HG02571 (cell line): ENCODE measurements at regions not wholly inside any gene's neighbourhood (a gene's known extent, or its start where the extent isn't known, plus 50 kb on each side); places are given as distances from the start of the nearest gene placed in this dataset.

Experiments
- ATAC-seq: cut with Tn5 transposase; IDR thresholded peaks from one replicate; pipeline ENCODE4 v1.9.1; 2021; ENCODE audit warnings: mild to moderate bottlenecking, moderate library complexity; ENCODE audit not compliant: unreplicated experiment

DNA sequence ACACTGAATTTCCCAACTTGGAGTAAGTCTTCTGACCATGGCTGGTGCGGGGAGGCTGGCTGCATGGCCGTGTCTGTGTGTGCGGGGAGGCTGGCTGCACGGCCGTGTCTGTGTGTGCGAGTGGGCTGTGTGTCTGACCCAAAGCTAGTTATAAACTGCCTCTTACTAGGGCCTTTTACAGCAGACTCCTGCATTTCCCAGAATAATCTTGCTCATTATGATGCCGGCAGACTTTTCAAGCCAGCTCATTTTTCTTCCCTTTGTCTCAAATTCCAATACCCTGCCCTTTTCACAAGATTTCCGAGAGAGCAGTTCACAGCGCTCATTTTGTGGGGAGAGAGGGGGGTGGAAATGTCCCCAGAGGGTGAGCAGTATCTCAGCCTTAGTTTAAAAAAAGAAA, 470.7 kb upstream of the BRINP1 start:
- no peak for ATAC-seq

DNA sequence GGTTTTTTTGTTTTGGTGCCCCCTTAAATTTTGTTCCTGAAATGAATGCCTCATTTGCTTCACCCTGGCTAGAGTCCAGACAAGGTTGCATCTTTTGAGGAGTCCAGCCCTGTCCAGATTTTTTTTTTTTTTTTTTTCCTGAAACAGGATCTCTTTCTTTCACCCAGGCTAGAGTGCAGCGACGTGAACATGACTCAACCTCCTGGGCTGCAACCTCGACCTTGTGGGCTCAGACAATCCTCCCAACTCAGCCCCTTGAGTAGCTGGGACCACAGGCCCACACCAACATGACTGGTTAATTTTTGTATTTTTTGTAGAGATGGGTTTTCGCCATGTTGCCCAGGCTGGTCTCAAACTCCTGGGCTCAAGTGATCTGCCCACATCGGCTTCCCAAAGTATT, 469.0 kb upstream of the BRINP1 start:
- ATAC-seq: no peak

DNA sequence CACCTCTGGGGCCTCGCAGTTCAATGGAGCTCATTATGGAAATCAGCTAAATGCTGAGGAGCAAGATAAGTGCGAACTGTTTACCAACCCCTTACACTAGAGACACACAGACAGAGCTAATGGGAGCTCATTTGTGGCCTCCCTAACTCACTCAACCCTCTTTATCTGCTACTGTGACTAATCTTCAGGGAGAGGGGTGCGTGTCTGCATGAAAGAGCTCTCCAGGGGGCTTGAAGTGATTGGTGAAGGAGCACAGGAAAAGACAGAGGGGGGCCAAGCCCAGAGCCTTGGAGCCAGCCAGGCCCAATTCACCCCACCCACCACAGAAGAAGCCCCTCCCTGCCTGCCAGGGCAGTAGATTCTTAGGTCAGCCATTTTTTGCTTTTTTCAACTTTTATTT, 466.8 kb upstream of the BRINP1 start:
- ATAC-seq: no peak

DNA sequence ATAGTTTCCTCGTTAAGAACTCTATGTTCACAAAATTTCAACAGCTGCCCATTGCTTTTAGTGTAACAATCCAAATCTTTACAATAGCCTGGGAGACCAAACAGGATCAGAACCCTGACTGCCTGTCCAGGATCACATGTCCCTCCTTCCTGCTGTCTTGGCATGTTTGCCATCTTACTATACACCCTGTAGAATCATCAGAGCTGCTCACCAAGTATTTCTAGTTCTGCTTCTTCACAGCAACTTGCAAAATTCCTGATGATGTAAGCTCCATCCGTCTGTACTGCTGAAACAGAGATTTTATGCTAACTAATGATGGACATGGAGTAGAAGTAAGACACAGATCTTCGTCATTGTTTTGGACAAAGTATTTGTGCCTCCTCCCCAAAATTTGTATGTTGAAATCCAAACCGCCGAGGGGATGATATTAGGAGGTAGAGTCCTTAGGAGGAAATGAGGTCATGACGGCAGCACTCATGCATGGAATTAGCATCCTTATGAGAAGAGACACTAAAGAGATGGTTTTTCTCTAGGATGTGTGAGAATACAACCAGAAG, 464.9 kb upstream of the BRINP1 start:
- ATAC-seq: no peak

DNA sequence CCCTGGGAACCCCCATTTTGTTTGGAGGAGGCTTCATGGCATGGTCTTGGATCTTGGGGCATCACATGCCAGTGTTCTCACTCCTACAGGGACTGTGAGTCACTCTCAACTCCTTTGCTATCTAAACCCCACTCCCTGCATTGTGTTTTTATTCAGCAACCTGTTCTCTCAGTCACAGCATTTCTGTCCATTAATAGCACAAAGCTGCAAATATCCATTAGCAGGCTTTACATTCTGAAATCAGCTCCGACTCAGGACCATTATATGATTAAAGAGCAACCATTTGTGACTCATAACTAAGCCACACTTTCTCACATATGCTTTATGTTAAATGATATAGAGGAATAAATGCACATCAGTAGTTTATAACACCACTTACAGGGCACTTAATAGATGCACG, 462.1 kb upstream of the BRINP1 start:
- ATAC-seq: no peak

DNA sequence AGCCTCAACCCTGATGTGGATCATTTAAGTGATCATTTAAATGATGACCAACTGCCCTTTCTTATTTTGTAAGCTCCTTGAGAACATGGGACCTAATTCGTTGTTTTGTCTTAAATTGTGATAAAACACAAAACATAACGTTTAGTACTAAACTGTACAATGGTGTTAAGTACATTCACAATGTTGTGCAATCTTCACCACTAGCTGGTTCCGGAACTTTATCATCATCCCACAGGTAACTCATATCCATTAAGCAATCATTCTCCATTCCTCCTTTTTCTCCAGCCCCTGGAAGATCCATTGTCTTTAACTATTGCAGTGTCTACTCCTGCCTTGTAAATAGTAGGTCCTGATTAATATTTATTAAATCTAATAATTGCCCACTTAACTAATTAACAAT, 460.5 kb upstream of the BRINP1 start:
- no peak for ATAC-seq

DNA sequence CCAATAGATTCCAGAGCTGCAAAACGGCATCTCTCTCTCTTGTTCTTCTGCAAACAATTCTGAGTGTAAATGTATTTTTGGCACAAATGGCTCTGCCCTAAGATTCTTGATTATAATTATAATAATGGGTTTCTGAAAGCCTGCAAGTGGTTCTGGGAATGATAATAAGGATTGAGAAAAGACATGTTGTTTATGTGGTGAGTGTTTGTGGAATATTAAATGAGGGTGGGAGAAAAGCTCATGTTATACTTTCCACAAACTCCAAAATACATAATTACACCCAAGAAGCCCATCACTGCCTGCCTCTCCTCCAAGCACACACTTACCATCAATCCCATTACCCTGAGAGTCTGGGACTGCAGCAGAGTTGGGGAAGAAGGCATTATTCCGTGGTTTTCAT, 460.0 kb upstream of the BRINP1 start:
- ATAC-seq: no peak

DNA sequence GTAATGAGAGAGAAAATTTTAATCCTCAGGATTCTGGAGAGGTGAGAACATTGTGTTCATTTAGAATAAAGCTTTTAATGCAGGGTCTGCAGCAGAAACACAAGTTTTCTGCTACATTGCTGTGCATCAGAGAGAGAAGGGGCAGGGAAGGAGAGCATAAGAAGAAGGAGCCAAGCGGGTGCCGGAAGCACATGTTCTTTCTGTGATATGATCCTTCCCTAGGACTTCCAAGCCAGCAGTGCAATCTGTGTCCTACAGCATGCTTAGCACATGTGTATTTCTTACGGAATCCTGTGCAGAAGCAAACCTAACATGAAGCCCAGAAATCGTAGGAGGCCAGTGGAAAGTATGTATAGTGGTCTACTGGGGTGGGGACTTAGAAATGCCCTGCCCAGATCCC, 458.3 kb upstream of the BRINP1 start:
- ATAC-seq: no peak

DNA sequence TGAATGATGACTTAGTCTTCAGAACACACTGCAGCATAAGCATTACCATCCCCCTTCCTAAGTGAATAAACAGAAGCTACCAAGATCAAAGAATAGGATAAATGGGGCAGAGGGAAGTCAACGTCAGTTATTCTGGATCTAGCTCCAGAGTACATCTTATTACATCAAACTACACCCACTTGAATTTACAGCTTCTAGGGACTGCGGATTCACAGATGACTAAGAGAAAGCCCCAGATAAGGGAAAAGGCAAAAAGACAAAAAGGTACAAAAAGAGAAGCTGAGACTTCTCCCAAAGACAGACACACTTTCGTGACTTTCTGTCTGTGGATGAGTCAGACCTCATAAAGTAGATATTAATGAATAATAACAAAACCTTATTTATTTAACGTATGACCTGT, 457.9 kb upstream of the BRINP1 start:
- ATAC-seq: no peak

DNA sequence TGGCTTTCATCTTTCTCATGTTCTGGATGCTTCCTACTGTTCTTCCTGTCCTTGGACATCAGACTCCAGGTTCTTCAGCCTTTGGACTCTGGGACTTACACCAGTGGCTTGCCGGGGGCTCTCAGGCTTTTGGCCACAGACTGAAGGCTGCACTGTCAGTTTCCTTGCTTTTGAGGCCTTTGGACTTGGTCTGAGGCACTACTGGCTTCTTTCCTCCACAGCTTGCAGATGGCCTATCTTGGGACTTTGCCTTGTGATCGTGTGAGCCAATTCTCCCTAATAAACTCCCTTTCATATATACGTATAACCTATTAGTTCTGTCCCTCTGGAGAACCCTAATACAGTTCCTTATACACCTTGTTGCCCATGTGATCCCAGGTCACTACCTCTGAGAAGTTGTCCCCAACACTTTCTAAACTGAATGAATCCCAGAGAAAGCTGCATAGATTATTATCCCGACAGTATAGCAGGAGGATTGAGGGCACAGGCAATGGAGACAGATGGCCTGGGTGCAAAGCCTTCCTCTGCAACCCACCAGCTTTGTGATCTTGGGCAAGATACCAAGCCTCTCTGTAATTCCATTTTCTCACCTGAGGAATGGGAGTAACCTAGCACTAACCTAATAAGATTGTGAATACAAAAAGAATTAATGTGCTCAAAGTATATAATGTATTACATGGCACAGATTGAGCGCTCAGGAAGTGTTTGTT, 449.6 kb upstream of the BRINP1 start:
- no peak for ATAC-seq

DNA sequence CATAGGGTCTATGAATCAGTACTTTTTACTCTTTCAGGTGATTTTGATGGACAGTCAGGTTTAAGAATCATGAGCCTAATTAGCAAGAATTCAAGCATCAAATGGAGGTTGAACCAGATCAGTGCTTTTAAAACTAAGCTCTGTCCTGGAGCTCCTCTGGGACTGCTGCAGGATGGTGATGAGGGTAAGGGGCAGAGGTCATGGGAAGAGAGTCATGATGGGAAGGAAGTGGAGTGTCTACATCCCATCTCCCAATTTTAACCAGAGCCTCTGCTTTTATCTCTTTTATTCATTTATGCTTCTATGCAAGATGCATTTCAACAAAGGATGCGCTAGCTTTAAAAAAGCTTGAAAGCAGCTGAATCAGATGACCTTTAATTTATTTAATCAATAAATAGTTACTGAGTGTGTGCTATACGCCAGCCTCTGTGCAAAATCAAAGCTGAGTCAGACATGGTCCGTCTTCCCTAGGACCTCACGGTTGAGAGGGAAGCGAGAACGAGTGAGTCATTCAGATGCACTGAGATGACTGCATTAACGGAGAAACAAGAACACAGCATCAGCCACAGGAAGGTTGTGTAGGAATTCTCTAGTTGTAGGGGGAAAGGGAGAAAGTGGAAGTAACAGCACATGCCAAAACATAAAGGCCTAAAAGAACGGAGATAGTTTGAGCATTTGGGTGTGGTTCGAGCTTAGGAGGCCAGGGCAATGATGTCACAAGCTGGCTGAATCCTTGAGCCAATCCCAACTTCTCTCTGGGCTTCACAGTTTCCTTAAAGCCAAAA, 441.6 kb upstream of the BRINP1 start:
- ATAC-seq: no peak

DNA sequence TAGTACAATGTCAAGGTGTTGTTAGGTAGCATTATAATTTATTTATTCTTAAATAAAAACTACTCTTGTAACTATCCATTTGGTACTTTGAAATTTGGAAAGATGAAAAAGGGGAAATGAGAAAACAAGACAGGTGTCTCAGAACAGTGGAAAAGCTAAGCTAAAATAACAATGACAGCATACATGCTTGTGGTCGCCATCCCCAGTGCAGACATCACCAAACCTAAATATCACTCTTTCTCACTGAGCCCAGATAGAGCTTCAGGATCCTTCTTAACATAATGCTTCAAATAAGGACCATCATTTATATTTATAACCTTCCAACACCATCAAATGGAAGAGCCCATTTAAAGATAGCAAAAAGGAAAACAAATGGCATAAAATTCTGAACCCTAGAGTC, 434.4 kb upstream of the BRINP1 start:
- no peak for ATAC-seq

DNA sequence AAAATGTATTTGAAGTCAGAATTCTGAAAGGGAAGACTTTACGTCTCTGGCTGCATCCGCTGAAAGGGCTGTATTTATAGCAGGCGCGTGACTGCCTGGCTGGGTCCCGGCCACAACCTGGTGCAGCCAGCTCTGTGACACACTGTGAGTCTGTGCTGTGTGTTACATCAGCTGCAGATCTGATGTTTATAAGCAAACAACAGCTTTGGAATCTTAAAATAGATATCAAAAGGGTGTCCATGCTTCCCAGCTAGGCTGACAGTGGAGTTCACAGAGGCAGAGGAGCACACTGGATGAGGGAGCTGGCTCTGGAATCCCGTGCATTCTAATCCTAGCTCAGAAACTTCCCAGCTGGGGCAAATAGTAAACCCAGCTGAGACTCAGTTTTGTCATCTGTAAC, 433.4 kb upstream of the BRINP1 start:
- no peak for ATAC-seq

DNA sequence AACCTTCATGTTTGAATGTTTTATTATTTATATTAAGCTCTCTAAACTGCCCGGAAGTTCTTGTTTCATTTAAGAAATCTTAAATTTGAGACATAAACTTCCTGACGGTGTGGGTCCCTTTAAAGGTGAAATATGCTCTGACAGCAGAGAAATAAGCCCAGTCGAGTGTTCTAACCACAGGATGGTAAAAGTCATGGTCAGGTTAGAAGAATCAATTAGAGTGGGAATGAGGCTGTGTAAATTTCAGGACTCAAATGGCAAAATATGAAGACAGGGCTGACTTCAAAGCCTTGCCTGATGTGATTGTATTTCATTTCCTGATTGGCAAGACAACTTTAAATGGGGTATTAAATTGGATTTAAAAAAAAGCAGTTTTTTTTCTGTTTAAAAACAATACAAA, 432.9 kb upstream of the BRINP1 start:
- no peak for ATAC-seq

DNA sequence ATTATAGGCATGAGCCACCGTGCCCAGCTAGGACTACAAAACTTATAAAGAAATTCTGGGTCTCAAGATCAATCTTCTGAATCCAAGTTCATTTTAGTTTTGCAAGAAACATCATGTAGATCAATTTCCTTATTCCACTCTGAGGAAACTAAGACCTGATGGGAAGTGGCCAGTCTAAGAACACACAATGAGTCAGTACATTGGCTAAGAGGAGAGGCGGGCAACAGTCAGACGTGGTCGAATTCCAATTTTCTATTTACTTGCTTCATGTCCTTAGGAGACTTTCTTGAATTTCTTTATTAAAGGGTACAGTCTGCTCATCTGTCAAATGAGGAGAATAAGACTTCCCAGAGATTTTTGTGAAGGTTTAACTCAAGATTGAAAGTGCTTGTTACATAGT, 432.1 kb upstream of the BRINP1 start:
- no peak for ATAC-seq

DNA sequence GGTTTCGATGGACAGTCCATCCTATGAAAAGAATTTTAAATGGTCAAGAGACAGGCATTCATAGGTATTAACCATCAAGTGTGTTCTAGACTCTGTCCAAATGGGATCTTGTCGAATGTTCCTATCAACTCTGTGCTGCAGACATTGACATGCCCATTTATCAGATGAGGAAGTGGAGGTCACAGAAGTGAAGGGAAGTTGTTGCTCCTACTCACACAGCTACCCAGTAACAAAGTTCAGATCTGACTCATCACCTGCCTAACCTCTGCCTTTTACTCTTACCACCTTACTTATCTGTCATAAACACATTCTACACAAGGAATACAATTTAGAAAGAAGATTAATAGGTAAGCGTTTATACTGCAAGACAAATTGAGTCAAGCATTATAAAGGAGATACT, 426.2 kb upstream of the BRINP1 start:
- ATAC-seq: no peak

DNA sequence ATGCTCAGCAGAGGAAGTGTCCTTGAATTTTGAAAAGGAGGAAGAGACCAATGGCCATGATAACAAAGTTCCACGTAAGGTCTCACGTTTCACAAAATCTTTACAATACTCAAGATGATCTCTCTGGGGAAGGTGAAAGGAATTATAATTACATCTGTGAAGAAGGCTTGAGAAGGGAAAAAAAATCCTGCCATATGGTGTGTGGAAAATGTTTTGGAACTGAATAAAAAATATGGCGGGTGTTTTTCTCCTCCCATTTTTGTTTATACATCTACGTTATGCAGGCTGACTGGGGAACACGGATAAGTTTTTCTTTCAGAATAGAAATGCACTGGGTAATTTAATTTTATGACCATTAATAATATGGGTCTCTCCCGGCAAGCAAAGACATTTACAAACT, 425.6 kb upstream of the BRINP1 start:
- no peak for ATAC-seq

DNA sequence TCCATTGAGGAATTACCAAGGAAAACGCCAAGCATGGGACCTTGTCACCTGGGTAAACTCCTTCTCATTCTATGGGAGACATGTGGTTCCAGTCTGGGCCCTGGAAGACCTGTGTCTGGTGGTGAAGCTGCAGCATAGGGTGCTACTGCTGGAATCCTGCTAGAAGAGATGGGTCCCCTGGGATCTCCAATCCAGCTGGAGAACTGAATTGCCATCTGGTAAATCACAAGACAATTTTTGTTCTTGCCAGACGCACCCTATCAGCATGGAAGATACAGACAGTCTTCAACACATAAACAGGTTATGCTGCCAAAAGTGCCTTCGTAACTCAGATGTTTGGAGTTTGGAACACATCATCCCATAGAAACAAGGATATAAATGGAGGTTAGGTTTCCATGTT, 424.0 kb upstream of the BRINP1 start:
- ATAC-seq: no peak

DNA sequence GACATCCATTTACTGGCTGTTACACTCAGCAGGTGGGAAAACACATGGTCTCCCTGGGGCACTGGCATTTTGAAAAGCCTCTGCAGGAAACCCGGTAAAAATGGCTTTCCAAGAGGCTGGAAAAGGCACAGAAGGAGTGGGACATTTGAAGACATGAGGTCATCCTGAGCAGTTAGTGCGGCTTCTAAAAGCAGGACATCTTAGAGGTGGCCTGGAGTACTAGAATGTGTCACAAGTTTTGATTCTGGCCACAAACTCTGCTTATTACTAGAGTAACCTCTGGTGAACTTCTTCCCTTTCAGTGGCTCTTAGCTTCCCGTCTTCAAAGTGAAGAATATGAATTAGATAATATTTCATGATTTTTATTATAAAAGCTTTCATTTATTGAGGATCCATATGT, 423.0 kb upstream of the BRINP1 start:
- peak; percentile 88 for ATAC-seq

DNA sequence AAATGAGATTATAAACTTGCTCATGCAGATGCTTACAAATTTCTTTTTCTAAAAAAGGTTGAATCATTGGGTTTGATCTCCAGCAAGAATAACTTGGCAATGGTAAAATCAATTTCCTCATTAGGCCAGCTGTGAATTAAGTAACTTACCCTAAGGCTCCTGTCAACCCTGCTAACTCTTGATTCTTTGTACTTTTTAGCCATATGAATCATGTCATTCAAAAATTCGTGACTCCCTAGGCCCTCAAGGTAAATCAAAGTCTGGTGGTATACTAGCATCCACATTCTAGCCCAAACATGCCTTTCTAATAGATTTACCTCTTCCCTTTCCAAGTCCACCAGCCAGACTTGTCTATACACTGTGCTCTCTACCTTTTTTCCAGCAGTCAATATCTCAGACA, 420.8 kb upstream of the BRINP1 start:
- no peak for ATAC-seq

DNA sequence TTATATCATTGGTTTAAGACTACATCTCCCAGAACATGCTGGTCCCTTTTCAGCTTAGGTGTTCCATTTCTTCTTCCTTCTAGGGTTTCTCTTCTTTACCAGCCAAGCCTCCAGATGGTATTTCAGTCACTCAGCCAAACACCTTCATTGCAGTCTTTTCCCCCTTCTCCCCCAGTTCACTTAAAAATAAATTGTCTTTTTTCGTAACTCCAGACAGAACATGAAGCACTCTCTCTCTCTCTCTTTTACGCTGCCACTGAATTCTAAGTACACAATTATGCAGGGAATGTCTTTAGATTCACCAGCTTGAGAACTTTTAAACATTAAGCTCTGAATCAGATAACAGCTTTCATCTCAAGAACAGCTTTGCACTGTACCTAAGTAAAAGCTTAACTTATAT, 419.7 kb upstream of the BRINP1 start:
- ATAC-seq: no peak

DNA sequence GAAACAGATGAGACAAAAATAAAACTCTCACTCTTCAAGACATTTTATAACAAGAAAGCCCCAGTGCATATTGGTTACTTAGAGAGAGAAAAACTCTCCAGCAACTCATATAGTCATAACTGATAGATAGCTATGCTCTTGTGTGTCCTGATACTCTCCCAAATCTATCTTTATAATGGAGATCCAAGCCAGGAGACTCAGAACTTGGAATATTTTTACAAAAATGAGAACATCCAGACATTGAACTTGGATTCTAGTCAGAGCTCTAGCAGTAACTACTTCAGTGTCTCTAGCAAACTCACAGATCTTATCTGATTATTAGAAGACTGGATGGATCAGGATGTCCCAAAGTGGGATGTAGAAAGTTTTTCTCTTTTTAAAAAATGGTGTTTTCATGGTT, 412.7 kb upstream of the BRINP1 start:
- no peak for ATAC-seq
